Memory B cell (primary cell): ENCODE measurements at regions not wholly inside any gene's neighbourhood (a gene's known extent, or its start where the extent isn't known, plus 50 kb on each side); places are given as distances from the start of the nearest gene placed in this dataset.

Source experiments
- ATAC-seq: fragments of 150-1000 bp; cut with Tn5 transposase; 2 replicates; pipeline ENCODE4 v1.10.0; 2021; ENCODE audit warnings: low read depth, mild to moderate bottlenecking, moderate library complexity
- DNase-seq, 2 donors: peaks; one replicate each; pipeline ENCODE4 v3.0.0; 2022; ENCODE audit warnings: low spot score in 2 of 2
- H3K27ac Mint-ChIP-seq: one replicate; pipeline ENCODE4 v1.8.0; 2022; ENCODE audit warnings: mild to moderate bottlenecking, moderate library complexity, mixed read lengths
- H3K27me3 Mint-ChIP-seq: one replicate; pipeline ENCODE4 v1.8.0; 2022; ENCODE audit warnings: mixed read lengths
- H3K36me3 Mint-ChIP-seq: one replicate; pipeline ENCODE4 v1.8.0; 2022; ENCODE audit warnings: mild to moderate bottlenecking, mixed read lengths
- H3K4me1 Mint-ChIP-seq: one replicate; pipeline ENCODE4 v1.8.0; 2022; ENCODE audit warnings: mixed read lengths
- H3K4me3 Mint-ChIP-seq: one replicate; pipeline ENCODE4 v1.8.0; 2022; ENCODE audit warnings: mild to moderate bottlenecking, moderate library complexity, mixed read lengths
- H3K9me3 Mint-ChIP-seq: one replicate; pipeline ENCODE4 v1.8.0; 2022; ENCODE audit warnings: mixed read lengths

- Mint-ChIP-seq H3K4me3 (no peak overlapping the region), H3K36me3 (no peaks in the 10 kb centered on the region), H3K9me3 (peaks cover 8% of the 10 kb centered on the region), H3K27ac (no peak overlapping the region), H3K4me1 (no peaks in the 10 kb centered on the region), H3K27me3 (no peaks in the 10 kb centered on the region)
- ATAC-seq: no peak
- no peak for DNase-seq
Observed at GRCh38 chr18:28916456-28916855, 739.5 kb upstream of the CDH2 start.

GRCh38 chr18:28905509-28905908, 728.6 kb upstream of the CDH2 start:
- DNase-seq (no peak), ATAC-seq (no peak)
- Mint-ChIP-seq H3K36me3 (no peaks in the 10 kb centered on the region), H3K27me3 (no peaks in the 10 kb centered on the region), H3K27ac (no peak overlapping the region), H3K4me3 (no peak overlapping the region), H3K4me1 (no peaks in the 10 kb centered on the region), H3K9me3 (peaks cover 9% of the 10 kb centered on the region)

GRCh38 chr18:28904789-28905364, 727.9 kb upstream of the CDH2 start:
- Mint-ChIP-seq H3K9me3 (peaks cover 9% of the 10 kb centered on the region), H3K4me3 (no peak overlapping the region), H3K36me3 (no peaks in the 10 kb centered on the region), H3K4me1 (no peaks in the 10 kb centered on the region), H3K27me3 (no peaks in the 10 kb centered on the region), H3K27ac (no peak overlapping the region)
- ATAC-seq (no peak), DNase-seq (no peak)

DNA sequence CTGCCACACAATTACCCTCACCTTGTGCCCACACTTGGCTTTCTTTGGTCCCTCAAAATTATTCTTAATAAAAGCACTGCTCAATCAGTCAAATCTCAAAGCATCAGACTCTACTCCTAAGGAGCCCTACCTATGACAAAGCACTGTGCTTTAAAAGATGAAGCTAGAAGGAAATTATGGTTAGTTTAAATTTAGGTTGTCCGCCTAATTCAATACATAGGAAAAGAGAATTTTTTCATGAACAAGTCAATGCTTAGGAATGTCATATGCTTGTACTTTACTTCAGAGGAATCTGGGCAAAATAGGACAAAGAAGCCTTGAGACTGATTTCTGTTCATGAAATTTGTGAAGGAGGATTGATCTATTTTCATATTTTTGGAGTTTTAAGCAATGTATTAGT, 726.4 kb upstream of the CDH2 start:
- H3K9me3 Mint-ChIP-seq: peaks cover 11% of the 10 kb centered on the region
- ATAC-seq (no peak), DNase-seq (no peak)
- no peaks in the 10 kb centered on the region for H3K27me3 Mint-ChIP-seq
- no peak overlapping the region for H3K27ac Mint-ChIP-seq
- H3K4me3 Mint-ChIP-seq: no peak overlapping the region
- no peaks in the 10 kb centered on the region for H3K4me1 Mint-ChIP-seq
- no peaks in the 10 kb centered on the region for H3K36me3 Mint-ChIP-seq

- no peak overlapping the region for H3K27ac Mint-ChIP-seq
- H3K9me3 Mint-ChIP-seq: peaks cover 7% of the 10 kb centered on the region
- no peaks in the 10 kb centered on the region for H3K36me3 Mint-ChIP-seq
- no peak for DNase-seq
- no peaks in the 10 kb centered on the region for H3K27me3 Mint-ChIP-seq
- H3K4me1 Mint-ChIP-seq: no peaks in the 10 kb centered on the region
- no peak overlapping the region for H3K4me3 Mint-ChIP-seq
- ATAC-seq: no peak
Observed at GRCh38 chr18:28890791-28891190, 713.9 kb upstream of the CDH2 start.

DNA sequence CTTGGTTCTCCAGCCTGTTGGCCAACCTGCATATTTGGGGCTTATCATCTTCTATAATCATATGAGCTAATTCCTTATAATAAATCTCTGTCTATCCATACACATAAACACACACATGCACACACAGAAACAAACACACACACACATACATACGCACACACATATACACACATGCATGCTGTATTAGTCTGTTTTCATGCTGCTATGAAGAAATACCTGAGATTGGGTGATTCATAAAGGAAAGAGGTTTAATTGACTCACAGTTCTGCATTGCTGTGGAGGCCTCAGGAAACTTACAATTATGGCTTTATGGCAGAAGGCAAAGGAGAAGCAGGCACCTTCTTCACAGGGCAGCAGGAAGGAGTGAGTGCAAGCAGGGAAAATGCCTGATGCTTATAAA, 707.4 kb upstream of the CDH2 start:
- Mint-ChIP-seq H3K4me3 (no peak overlapping the region), H3K4me1 (no peaks in the 10 kb centered on the region), H3K27me3 (no peaks in the 10 kb centered on the region), H3K36me3 (no peaks in the 10 kb centered on the region), H3K27ac (no peak overlapping the region), H3K9me3 (peaks cover 10% of the 10 kb centered on the region)
- no peak for DNase-seq
- ATAC-seq: no peak

- Mint-ChIP-seq H3K4me3 (no peak overlapping the region), H3K36me3 (no peaks in the 10 kb centered on the region), H3K4me1 (no peaks in the 10 kb centered on the region), H3K27me3 (no peaks in the 10 kb centered on the region), H3K27ac (no peak overlapping the region), H3K9me3 (peaks cover 9% of the 10 kb centered on the region)
- DNase-seq: no peak
- no peak for ATAC-seq
Observed at GRCh38 chr18:28880856-28881255, 703.9 kb upstream of the CDH2 start.

GRCh38 chr18:28875059-28875458, 698.1 kb upstream of the CDH2 start:
- no peaks in the 10 kb centered on the region for H3K36me3 Mint-ChIP-seq
- no peak for ATAC-seq
- no peaks in the 10 kb centered on the region for H3K27me3 Mint-ChIP-seq
- peaks cover 5% of the 10 kb centered on the region for H3K9me3 Mint-ChIP-seq
- H3K4me3 Mint-ChIP-seq: no peak overlapping the region
- no peak for DNase-seq
- H3K27ac Mint-ChIP-seq: no peak overlapping the region
- no peaks in the 10 kb centered on the region for H3K4me1 Mint-ChIP-seq

DNA sequence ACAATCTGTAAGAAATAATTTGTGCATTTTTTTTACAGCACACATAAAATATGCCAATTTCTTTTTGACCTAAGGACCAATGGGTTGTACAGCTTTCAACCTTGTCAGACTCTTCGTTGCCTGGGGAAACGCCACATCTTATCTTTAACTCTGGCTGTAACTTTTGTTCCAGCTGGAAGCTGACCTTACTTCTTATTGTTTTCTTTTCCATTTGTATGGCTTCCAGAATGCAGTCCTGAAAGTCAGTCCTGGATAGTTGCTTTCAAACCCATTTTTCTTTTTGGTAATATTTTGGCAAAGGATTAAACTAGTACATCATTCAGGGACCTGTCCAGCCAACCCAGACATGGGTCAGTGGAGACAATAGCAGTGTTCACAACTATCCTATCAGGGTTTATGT, 686.5 kb upstream of the CDH2 start:
- Mint-ChIP-seq H3K27me3 (no peaks in the 10 kb centered on the region), H3K4me1 (no peaks in the 10 kb centered on the region), H3K9me3 (peaks cover 5% of the 10 kb centered on the region), H3K36me3 (no peaks in the 10 kb centered on the region), H3K27ac (no peak overlapping the region), H3K4me3 (no peak overlapping the region)
- ATAC-seq (no peak), DNase-seq (no peak)

GRCh38 chr18:28858248-28858647, 681.3 kb upstream of the CDH2 start:
- no peaks in the 10 kb centered on the region for H3K36me3 Mint-ChIP-seq
- no peak for DNase-seq
- no peaks in the 10 kb centered on the region for H3K4me1 Mint-ChIP-seq
- ATAC-seq: no peak
- peaks cover 7% of the 10 kb centered on the region for H3K9me3 Mint-ChIP-seq
- H3K27ac Mint-ChIP-seq: no peak overlapping the region
- no peaks in the 10 kb centered on the region for H3K27me3 Mint-ChIP-seq
- H3K4me3 Mint-ChIP-seq: no peak overlapping the region

- H3K27ac Mint-ChIP-seq: no peak overlapping the region
- no peaks in the 10 kb centered on the region for H3K27me3 Mint-ChIP-seq
- no peaks in the 10 kb centered on the region for H3K4me1 Mint-ChIP-seq
- H3K4me3 Mint-ChIP-seq: no peak overlapping the region
- no peaks in the 10 kb centered on the region for H3K36me3 Mint-ChIP-seq
- ATAC-seq: no peak
- no peak for DNase-seq
- peaks cover 5% of the 10 kb centered on the region for H3K9me3 Mint-ChIP-seq
Observed at GRCh38 chr18:28855989-28856388, 679.1 kb upstream of the CDH2 start.

DNA sequence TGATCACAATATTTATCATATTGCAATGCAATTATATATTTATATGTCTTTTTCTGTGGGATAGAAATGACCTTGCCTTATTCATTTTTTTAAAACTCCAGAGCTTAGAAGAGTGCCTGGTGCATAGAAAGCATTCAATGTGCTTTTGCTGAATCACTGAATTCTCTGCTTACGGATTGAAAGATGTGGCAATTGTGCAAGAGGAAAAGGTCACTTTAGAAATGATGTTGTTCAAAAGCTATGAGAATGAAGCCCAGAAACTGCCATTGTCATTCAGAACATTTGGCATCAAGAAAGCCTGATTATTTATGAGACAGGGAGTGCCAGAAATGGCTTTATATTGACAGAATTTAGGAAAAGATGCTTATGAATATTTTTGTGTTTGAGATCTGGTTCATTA, 678.6 kb upstream of the CDH2 start:
- no peaks in the 10 kb centered on the region for H3K27me3 Mint-ChIP-seq
- peaks cover 5% of the 10 kb centered on the region for H3K9me3 Mint-ChIP-seq
- H3K36me3 Mint-ChIP-seq: no peaks in the 10 kb centered on the region
- H3K4me1 Mint-ChIP-seq: no peaks in the 10 kb centered on the region
- DNase-seq (no peak), ATAC-seq (no peak)
- H3K27ac Mint-ChIP-seq: no peak overlapping the region
- H3K4me3 Mint-ChIP-seq: no peak overlapping the region

- ATAC-seq (no peak), DNase-seq (no peak)
- Mint-ChIP-seq H3K4me1 (no peaks in the 10 kb centered on the region), H3K27ac (no peak overlapping the region), H3K27me3 (no peaks in the 10 kb centered on the region), H3K9me3 (peaks cover 9% of the 10 kb centered on the region), H3K36me3 (no peaks in the 10 kb centered on the region), H3K4me3 (no peak overlapping the region)
Observed at GRCh38 chr18:28854964-28855363, 678.0 kb upstream of the CDH2 start.

GRCh38 chr18:28846958-28847357, 670.0 kb upstream of the CDH2 start:
- no peaks in the 10 kb centered on the region for H3K27me3 Mint-ChIP-seq
- no peaks in the 10 kb centered on the region for H3K36me3 Mint-ChIP-seq
- no peak overlapping the region for H3K27ac Mint-ChIP-seq
- no peak for ATAC-seq
- DNase-seq: no peak
- no peaks in the 10 kb centered on the region for H3K4me1 Mint-ChIP-seq
- H3K4me3 Mint-ChIP-seq: no peak overlapping the region
- H3K9me3 Mint-ChIP-seq: peaks cover 7% of the 10 kb centered on the region

DNA sequence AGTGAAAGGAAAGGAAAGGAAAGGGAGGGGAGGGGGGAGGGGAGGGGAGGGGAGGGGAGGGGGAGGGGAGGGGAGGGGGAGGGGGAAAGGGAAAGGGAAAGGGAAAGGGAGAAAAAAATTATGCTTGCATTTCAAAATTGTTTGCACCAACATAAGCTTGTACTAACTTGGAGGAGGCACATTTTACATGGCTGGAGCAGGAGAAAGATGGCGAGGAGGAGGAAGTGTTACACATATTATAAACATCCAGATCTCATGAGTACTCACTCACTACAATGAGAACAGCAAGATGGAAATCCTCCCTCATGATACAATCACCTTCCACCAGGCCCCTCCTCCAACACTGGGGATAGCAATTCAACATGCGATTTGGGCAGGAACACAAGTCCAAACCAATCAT, 660.2 kb upstream of the CDH2 start:
- H3K27ac Mint-ChIP-seq: no peak overlapping the region

More for the DNA sequence above, 660.2 kb upstream of the CDH2 start:
- ATAC-seq: no peak
- Mint-ChIP-seq H3K9me3 (peaks cover 7% of the 10 kb centered on the region), H3K27me3 (no peaks in the 10 kb centered on the region), H3K4me3 (no peak overlapping the region), H3K36me3 (no peaks in the 10 kb centered on the region), H3K4me1 (no peaks in the 10 kb centered on the region)
- no peak for DNase-seq
